ENCODE measurements at regions not wholly inside any gene's neighbourhood (a gene's known extent, or its start where the extent isn't known, plus 50 kb on each side); places are given as distances from the start of the nearest gene placed in this dataset.

DNA sequence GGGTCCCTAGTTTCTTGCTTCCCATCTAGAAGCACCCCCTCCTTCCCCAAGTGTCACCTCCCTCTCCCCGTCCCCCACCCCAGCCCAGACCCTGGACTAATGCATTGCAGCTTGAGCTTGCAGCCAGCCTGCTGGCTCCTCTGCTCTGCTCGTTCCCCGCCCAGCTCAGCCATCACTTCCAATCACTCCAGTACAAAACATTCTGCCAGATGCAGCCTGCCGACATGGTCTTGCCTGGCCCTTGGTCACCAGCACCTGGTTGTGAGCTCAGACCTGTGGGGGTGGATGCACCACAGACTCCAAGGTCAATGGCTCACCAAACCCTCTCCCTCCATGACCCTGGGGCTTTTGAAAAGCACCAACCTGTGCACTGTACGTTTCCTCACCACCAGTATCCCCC, 172.9 kb upstream of the SMIM23 start:
- no peak for TF ChIP-seq RCOR1 (IDR thresholded peaks at IDR 0.05; ENCODE audit: low read depth, low read length)
- no peak for TF ChIP-seq BHLHE40 (IDR thresholded peaks at IDR 0.05; ENCODE audit: low read depth, low read length)
- no peak for TF ChIP-seq CTCF (IDR thresholded peaks at IDR 0.05)
- TF ChIP-seq PHF8 (IDR thresholded peaks at IDR 0.05; ENCODE audit: borderline replicate concordance, low read depth): no peak
- TF ChIP-seq JUNB (IDR thresholded peaks at IDR 0.05): no peak
- TF ChIP-seq MAX (IDR thresholded peaks at IDR 0.05): no peak
- TF ChIP-seq E2F6 (IDR thresholded peaks at IDR 0.05; ENCODE audit: borderline replicate concordance, low read depth): no peak
- no peak for TF ChIP-seq MAFK (IDR thresholded peaks at IDR 0.05; ENCODE audit: partially characterized antibody)
- TF ChIP-seq RFX5 (IDR thresholded peaks at IDR 0.05): no peak
- TF ChIP-seq EP300 (IDR thresholded peaks at IDR 0.05): no peak
- TF ChIP-seq, protein P1, sequence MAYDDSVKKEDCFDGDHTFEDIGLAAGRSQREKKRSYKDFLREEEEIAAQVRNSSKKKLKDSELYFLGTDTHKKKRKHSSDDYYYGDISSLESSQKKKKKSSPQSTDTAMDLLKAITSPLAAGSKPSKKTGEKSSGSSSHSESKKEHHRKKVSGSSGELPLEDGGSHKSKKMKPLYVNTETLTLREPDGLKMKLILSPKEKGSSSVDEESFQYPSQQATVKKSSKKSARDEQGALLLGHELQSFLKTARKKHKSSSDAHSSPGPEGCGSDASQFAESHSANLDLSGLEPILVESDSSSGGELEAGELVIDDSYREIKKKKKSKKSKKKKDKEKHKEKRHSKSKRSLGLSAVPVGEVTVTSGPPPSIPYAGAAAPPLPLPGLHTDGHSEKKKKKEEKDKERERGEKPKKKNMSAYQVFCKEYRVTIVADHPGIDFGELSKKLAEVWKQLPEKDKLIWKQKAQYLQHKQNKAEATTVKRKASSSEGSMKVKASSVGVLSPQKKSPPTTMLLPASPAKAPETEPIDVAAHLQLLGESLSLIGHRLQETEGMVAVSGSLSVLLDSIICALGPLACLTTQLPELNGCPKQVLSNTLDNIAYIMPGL (CRISPR knock-in tag; IDR thresholded peaks at IDR 0.05; ENCODE audit: borderline replicate concordance): no peak
- no peak for TF ChIP-seq CEBPB (IDR thresholded peaks at IDR 0.05)
- no peak for TF ChIP-seq GATA3 (IDR thresholded peaks at IDR 0.05; ENCODE audit: borderline replicate concordance)
- no peak for TF ChIP-seq EHMT2 (IDR thresholded peaks at IDR 0.05; ENCODE audit: low read depth)
